C1 segment of cervical spinal cord (tissue), 14 donors: ENCODE measurements at regions not wholly inside any gene's neighbourhood (a gene's known extent, or its start where the extent isn't known, plus 50 kb on each side); places are given as distances from the start of the nearest gene placed in this dataset.
"Not testable (repeated sequence)": the region's sequence is repeated elsewhere in the genome, so short reads cannot be mapped to it uniquely, and the experiment has no call there.

Experiments
- DNase-seq, 14 donors: peaks; one replicate each; lab custom pipeline; 2025; lab: John Stamatoyannopoulos, UW

DNA sequence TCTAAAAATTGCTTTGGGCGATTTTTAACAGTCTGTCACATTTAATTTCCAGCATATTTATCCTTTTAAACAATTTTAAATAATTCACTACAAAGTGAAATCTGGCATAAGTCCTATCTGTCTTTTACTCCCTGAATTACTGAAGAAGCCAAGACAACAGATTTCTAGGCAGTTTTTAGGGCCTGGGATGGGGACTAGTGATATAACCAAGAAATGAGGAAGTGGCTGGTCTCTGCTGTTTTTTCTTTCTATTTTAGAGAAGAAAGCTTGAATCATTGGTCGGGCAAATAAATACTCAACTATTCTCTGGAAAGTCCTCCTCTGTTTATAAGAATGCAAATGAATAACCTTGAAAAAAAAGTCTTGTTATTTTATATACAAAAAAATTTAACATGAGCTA, 79.7 kb upstream of the SSBP2 start:
- DNase-seq = no peak

DNA sequence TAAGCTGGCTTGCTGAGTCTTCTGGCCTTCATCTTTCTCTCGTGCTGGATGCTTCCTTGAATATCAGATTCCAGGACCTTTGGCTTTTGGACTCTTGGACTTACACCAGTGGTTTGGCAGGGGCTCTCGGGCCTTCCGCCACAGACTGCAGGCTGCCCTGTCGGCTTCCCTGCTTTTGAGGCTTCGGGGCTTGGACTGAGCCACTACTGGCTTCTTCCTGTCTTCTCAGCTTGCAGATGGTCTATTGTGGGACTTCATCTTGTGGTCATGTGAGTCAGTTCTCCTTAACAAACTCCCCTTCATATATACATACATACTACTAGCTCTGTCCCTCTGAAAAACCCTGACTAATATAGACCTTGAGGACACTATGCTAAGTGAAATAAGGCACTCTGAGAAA, 78.3 kb upstream of the SSBP2 start:
- peak in 1 of 14 donors; percentile 11 for DNase-seq

DNA sequence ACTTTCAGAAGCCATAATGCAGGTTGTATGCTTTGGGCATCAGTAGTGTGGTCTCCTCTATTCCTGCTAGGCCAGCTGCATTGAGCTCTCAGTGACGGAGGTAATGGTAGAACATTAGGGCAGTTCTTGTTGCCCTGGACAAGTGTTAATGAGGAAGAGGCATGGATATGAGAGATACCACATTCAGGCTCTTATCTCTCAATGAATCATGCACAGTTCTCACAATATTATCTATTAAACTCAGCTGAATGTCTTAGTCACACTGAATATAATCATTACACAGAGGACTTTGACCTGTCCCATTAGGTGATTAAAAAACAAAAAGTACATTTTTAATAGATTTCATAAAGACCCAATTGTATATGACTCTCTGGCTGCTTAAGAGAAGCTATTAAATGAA, 76.6 kb upstream of the SSBP2 start:
- no peak for DNase-seq

DNA sequence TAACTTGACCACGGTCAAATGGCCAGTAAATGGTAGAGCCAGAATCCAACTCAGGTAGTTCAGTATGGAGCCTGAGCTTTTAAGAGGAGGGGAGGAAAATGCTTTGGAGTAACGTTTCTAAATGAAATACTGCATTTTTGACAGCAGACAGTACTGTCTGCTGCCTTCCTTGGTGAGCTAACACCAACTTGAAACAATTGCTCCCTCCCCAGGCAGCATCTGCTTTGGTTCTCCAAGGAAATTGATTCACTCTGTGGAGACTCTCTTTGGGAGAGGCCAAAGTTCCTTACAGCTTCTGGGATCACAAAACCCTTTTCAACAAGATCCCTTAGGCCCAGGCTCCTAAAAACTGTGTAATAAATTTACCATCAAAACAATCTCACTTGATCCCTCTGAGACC, 75.2 kb upstream of the SSBP2 start:
- no peak for DNase-seq

DNA sequence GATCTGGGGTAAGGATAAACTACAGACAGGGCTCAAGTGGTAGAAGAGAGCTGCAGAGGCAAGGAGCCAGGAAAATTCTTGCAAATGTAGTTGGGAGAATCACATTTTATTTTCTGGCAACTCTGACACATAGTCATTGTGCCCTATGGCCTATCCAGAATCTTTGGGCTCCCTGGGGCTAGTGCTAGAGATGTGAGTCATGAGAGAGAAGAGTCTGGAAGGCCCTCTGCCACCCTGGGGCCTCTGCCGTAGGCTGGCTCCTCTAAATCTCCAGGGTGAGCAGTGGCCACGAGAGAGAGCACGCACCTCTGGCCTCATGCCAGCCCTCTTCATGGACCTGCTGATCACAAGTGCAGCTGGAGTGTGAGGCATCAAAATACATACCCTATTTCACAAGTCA, 74.3 kb upstream of the SSBP2 start:
- peak in 1 of 14 donors; percentile 51 for DNase-seq

DNA sequence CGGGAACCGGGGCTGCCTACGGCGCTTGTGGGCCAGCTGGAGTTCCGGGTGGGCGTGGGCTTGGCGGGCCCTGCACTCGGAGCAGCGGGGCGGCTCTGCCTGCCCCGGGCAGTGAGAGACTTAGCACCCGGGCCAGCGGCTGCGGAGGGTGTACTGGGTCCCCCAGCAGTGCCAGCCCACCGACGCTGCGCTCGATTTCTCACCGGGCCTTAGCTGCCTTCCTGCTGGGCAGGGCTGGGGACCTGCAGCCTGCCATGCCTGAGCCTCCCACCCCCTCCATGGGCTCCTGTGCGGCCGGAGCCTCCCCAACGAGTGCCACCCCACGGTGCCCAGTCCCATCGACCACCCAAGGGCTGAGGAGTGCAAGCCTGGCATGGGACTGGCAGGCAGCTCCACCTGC, 72.8 kb upstream of the SSBP2 start:
- DNase-seq = not testable (repeated sequence)

DNA sequence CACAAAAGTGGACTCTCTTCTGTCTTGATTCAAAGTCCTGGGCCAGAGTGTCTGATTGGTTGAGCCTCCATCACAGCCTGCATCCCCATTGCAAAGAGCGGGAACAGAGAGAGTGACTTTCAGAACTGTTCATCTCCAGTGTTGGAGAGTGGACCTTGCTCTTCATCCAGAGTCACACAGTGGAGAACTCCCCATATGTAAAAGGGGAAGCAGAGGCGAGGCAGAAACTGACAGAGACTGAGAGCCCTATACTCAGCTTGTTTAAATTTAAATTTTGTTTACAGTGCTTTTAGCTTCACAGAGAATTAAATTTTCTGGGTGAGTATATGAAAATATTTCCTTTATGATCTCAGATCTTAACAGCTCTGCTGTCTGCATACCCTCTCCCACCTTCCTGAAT, 70.0 kb upstream of the SSBP2 start:
- DNase-seq = peak in 1 of 14 donors; percentile 17

DNA sequence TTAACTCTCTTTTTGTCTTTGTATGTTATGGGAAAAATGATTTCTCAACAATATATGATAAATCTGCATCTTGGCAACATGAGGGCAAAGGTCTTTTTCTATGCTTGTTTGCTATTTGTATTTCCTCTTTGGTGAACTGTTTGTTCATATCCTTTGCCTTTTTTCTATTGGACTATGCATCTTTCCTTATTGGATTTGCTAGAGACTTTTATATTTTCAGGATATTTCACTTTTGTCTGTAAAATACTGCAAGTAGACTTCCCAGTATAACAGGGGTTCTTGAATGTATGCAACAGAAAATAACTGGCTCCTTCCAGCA, 69.4 kb upstream of the SSBP2 start:
- DNase-seq = no peak

DNA sequence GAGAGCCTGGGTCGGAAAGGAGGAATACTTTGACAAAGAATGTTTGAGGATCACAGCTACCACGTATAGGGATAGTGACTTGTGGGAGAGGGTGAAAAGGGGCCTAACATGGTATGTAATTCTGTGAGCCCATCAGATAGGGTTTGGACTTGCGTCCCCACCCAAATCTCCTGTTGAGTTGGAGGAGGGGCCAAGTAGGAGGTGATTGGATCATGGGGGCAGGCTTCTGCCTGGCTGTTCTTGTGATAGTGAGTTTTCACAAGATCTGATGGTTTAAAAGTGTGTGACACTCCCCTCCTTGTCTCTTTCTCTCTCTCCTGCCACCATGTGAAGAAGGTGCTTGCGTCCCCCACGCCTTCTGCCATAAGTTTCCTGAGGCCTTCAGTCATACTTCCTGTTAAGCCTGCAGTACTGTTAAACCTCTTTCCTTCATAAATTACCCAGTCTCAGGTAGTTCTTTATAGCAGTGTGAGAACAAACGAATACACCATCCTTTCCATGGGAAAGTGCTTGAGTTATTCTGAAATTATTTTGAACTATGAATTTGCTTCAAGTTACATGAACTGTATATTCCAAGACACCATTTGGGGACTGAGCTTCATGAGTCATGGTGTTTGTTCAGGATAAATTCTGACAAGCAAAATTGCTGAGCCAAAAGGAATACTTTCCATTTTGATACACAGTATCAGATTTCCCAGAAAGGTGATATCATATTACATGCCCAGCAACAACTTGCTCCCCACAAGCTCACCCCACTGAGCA, 68.8 kb upstream of the SSBP2 start:
- no peak for DNase-seq

DNA sequence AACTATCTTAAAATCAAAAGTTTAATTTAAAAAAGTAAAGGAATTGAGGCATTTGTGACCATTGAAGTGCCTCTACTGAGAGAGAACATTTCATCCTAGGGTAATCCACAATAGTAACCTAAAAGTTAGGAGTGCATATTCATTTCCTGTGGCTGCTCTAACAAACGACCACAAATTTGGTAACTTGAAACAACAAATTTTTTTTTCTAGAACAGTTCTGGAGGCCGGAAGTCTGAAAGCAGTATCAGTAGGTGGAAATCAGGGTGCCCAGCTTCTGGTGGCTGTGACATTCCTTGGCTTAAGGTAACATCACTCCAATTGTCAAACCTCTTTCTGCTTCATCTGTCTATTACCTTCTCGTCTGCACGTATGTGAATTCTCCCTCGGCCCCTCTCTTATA, 67.1 kb upstream of the SSBP2 start:
- DNase-seq = no peak

DNA sequence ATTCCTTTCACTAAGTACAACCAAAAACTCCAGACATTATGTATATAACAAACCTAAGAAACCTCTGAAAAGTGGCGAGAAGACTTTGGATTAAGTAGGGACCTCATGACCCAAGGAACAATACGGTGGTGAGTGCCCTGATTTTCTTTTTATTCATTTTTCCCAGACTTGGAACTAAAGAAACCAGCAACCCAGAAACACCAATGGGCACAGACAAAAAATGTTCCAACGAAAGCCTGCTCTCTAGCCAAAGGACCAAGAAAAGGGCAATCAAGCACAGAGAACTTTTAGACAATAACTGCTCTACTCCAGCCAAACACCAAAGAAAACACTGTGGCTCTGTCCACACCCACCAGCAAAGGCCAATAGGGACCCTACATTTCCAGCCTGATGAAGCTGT, 66.2 kb upstream of the SSBP2 start:
- peak in 4 of 14 donors; percentile 5 to 33 (median 23) for DNase-seq

DNA sequence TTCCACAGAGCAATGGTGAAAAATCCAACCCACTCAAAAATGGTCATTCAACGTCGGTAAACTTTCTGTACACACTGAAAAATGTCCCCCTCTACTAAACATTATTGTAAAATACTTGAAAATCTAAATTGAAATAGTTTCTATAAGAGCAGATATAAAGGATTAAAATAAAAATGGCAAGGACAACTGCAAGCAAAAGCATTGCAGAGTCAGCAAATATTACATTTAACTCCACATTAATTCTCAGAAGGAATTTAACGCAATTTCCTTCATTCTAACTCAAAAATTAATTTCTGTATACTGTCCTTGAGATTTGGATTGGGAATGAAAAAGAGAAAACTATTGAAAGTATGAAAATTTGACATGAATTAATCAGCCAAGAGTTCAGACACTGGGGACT, 64.4 kb upstream of the SSBP2 start:
- no peak for DNase-seq

DNA sequence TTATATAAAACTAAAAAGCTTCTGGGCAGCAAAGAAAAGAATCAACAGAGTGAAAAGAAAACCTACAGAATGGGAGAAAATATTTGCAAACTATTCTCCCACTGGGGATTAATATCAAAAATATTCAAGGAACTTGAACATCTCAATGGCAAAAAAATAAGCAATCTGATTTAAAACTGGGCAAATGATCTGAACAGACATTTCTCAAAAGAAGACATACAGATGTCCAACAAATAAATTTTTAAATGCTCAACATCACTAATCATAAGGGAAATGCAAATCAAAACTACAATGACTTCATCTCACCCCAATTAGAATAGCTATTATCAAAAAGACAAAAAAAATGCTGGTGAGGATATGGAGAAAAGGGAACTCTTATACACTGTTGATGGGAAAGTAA, 57.2 kb upstream of the SSBP2 start:
- DNase-seq = no peak

DNA sequence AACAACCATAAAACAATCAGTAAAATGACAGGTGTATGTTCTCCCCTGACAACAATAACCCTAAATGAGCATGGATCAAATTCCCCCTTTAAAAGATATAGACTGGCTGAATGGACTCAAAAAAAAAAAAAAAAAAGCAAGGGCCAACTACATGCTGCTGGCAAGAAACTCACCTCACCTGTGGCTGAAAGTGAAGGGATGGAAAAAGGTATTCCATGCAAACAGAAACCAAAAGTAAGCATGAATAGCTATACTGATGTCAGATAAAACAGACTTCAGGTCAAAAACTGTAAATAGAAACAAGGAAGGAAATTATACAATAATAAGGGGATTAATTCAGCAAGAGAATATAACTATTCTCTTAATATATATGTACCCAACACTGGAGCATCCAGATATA, 54.2 kb upstream of the SSBP2 start:
- DNase-seq = no peak

DNA sequence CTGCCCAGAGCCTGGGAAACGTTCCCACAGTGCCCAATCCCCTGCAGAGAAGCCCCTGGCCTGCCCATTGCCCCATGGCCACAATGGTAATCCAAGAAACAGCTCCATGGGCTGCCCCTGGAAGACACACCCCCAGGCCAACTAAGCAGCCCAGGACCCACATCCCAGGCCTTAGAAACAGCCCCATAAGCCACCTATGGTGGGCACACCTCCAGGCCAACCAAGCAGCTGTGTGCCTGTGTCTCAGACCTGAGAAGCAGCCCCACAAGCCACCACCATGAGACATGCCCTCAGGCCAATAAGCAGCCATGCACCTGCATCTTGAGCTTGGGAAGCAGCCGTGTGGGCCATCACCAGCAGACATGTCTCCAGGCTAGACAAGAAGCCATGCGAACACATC, 52.9 kb upstream of the SSBP2 start:
- no peak for DNase-seq

DNA sequence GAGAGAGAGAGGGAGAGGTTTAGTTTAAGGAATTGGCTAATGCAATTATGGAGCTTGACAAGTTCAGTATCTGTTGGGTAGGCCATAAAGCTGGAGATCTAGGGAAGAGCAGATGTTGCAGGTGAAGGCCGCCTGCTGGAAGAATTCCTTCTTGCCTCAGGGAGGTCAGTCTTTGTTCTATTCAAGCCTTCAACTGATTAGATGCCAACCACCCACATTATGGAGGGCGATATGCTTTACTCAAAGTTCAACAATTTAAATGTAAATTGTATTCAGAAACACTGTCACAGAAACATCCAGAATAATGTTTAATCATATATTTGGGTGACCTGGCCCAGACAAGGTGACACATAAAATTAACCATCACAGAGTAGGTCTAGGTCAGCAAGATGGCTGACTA, 51.7 kb upstream of the SSBP2 start:
- no peak for DNase-seq

DNA sequence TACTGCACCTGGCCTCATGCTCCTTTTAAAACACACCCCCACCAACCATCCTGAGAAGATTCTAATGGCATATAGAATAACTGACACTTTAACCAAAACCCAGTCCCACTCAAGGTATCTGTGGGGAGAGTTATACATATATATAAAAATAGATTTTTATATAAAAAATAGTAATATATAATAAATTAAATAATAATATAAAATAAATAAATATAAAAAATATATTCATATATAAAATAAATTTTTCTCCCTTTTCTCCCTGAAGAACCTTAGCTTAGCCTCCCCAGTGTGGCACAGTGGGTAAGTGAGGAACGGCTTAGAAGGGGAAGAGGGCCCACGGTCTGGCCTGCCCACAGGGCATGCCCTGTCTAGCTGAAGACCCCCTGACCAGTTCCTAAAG, 51.1 kb upstream of the SSBP2 start:
- no peak for DNase-seq

DNA sequence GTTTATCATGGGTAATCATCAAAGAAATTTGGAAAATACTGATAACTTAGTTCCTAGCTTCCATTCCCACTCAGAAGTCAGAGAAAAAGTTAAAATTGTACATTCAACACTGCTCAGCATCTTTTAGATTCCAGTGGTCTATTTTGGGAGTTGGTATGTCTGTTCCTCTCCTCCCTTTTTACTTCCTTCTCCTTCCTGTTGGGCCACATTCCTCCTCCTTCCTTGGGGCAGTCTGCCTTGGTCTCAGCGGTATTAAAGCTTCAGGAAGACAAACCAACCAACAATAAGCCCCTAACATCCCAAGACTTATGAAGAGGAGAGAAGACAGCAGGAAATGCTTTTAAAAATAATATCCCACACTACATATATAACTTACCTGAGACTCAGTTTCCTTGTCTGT, 49.9 kb upstream of the SSBP2 start:
- DNase-seq = no peak
